ENCODE measurements at regions not wholly inside any gene's neighbourhood (a gene's known extent, or its start where the extent isn't known, plus 50 kb on each side); places are given as distances from the start of the nearest gene placed in this dataset.

GRCh38 chr13:72565893-72566292 lies 161.5 kb downstream of the MZT1 start:
- Histone ChIP-seq H3K36me3 (replicated peaks in 1 of 2; ENCODE audit: control insufficient read depth in 1 of 2, insufficient read depth in 2 of 2, low read length in 2 of 2) (no peaks in the 10 kb centered on the region), H2AFZ (ENCODE audit: low read length) (no peak overlapping the region), H3K27ac (ENCODE audit: extremely low read length, insufficient read depth, low read length) (no peak overlapping the region), H3K4me3 (replicated peaks in 1 of 3; ENCODE audit: insufficient read depth in 1 of 3, low read depth in 2 of 3, low read length in 3 of 3) (no peak overlapping the region), H4K20me1 (ENCODE audit: insufficient read depth, low read length) (no peaks in the 10 kb centered on the region), H3K9ac (ENCODE audit: insufficient read depth, low read depth, low read length) (no peak overlapping the region), H3K27me3 (ENCODE audit: control insufficient read depth in 1 of 2, insufficient read depth in 2 of 2, low read length in 2 of 2) (no peaks in the 10 kb centered on the region), H3K79me2 (ENCODE audit: insufficient read depth, low read length) (no peaks in the 10 kb centered on the region), H3K4me2 (ENCODE audit: low read depth, low read length) (no peak overlapping the region), H3K4me1 (ENCODE audit: insufficient read depth, low read length) (no peaks in the 10 kb centered on the region), H3K9me3 (ENCODE audit: low read length) (no peaks in the 10 kb centered on the region)
- BruUV-seq (replicated peaks): no TSS peak
- ChIA-PET CTCF (ENCODE audit: low intra/inter-chr PET ratio, low total read pairs) (interaction anchor here (0.8 kb wide), 1 partner anchor 29 kb away, joined by 3 read pairs; no protein-coding TSS in a partner anchor), POLR2A (no interaction called here)
- no peak for TF ChIP-seq ZNF75D (CRISPR knock-in tag; IDR thresholded peaks at IDR 0.05; ENCODE audit: borderline replicate concordance)
- TF ChIP-seq, protein P1, sequence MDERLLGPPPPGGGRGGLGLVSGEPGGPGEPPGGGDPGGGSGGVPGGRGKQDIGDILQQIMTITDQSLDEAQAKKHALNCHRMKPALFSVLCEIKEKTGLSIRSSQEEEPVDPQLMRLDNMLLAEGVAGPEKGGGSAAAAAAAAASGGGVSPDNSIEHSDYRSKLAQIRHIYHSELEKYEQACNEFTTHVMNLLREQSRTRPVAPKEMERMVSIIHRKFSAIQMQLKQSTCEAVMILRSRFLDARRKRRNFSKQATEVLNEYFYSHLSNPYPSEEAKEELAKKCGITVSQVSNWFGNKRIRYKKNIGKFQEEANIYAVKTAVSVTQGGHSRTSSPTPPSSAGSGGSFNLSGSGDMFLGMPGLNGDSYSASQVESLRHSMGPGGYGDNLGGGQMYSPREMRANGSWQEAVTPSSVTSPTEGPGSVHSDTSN (CRISPR knock-in tag; IDR thresholded peaks at IDR 0.05): no peak
- TF ChIP-seq RBM39 (IDR thresholded peaks at IDR 0.05; ENCODE audit: low read depth, low read length, poor library complexity, severe bottlenecking): no peak
- TF ChIP-seq HHEX (CRISPR knock-in tag; IDR thresholded peaks at IDR 0.05): no peak
- TF ChIP-seq PHB2 (IDR thresholded peaks at IDR 0.05; ENCODE audit: partially characterized antibody): no peak
- TF ChIP-seq, protein P2, sequence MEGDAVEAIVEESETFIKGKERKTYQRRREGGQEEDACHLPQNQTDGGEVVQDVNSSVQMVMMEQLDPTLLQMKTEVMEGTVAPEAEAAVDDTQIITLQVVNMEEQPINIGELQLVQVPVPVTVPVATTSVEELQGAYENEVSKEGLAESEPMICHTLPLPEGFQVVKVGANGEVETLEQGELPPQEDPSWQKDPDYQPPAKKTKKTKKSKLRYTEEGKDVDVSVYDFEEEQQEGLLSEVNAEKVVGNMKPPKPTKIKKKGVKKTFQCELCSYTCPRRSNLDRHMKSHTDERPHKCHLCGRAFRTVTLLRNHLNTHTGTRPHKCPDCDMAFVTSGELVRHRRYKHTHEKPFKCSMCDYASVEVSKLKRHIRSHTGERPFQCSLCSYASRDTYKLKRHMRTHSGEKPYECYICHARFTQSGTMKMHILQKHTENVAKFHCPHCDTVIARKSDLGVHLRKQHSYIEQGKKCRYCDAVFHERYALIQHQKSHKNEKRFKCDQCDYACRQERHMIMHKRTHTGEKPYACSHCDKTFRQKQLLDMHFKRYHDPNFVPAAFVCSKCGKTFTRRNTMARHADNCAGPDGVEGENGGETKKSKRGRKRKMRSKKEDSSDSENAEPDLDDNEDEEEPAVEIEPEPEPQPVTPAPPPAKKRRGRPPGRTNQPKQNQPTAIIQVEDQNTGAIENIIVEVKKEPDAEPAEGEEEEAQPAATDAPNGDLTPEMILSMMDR (CRISPR knock-in tag; IDR thresholded peaks at IDR 0.05): peak; percentile 61
- TF ChIP-seq FOSL1 (CRISPR knock-in tag; IDR thresholded peaks at IDR 0.05; ENCODE audit: borderline replicate concordance): no peak
- peak; percentile 57 for TF ChIP-seq SMC3 (IDR thresholded peaks at IDR 0.05; ENCODE audit: low read length)
- TF ChIP-seq ZNF768 (CRISPR knock-in tag; IDR thresholded peaks at IDR 0.05): no peak
- TF ChIP-seq ZNF891 (CRISPR knock-in tag; IDR thresholded peaks at IDR 0.05): no peak
- TF ChIP-seq STAG1 (CRISPR knock-in tag; IDR thresholded peaks at IDR 0.05): peak; percentile 76
- TF ChIP-seq HOMEZ (CRISPR knock-in tag; IDR thresholded peaks at IDR 0.05; ENCODE audit: low read depth): no peak
- no peak for TF ChIP-seq IKZF4 (CRISPR knock-in tag; IDR thresholded peaks at IDR 0.05; ENCODE audit: borderline replicate concordance, low read depth, not compliant biosample characterization)
- no peak for TF ChIP-seq TFE3 (CRISPR knock-in tag; IDR thresholded peaks at IDR 0.05)
- intact Hi-C loops (cut with micrococcal nuclease; ENCODE audit: unreplicated experiment): loop anchor here (1.0 to 5.0 kb wide), 3 partner anchors 124 to 324 kb away; no protein-coding TSS in a partner anchor
- WGBS (ENCODE audit: low lambda C conversion rate): 0% methylated on average over 1 of the region's 1 CpG
- DNase-seq (ENCODE audit: low spot score): peak; percentile 29
- peak; percentile 67; the same call in 2 of the 3 replicates for ATAC-seq
- no peak for FAIRE-seq
- in situ Hi-C loops (cut with HindIII; ENCODE audit: extremely low pct_ligation_motif_present, low pct_unique_long_range_greater_than_20kb): loop anchor here (25.0 kb wide), 1 partner anchor 229 kb away; no protein-coding TSS in a partner anchor
